ENCODE measurements at regions not wholly inside any gene's neighbourhood (a gene's known extent, or its start where the extent isn't known, plus 50 kb on each side); places are given as distances from the start of the nearest gene placed in this dataset.

DNA sequence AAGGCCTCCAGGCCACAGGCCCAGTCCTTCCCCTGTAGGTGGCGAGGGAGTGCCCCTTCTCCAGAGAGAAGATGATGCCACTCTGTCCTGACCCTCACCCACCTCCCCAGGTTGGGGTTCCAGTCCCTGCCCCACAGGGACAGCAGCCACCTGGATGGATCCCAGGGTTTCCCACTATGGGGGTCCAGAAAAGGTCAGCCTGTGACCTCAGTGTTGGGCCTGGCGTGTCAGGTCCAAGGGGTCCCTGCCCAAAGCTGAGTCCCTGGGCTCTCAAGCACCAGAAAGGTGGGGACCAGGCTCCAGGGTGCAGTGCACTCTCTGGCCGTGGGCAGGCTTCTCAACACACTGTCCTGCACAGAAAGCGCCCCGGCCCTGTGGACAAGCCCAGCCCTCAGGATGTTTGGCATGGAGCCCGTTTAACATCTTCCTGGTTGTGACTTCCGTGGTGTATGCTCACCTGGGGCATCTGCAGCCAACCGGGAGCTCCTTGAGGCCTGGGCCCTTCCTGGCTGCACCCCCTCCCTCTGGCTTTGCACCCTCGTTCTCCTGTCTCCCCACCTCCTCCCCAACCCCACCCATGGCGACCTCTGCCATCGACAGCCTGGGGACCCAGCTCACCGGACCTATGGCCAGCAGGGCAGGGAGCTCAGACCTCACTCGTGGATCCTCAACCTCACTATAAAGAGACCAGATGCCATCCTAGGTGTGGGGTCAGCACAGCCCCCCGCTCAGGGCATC lies 58.3 kb upstream of the PPP2R2D start:
- Histone ChIP-seq H3K4me3 (replicated peaks in 1 of 3; ENCODE audit: insufficient read depth in 1 of 3, low read depth in 1 of 3, low read length in 3 of 3) (no peak overlapping the region), H4K20me1 (replicated peaks; ENCODE audit: control insufficient read depth, extremely low read depth, insufficient read depth, low read length) (no peaks in the 10 kb centered on the region), H3K9me3 (replicated peaks; ENCODE audit: control insufficient read depth, insufficient read depth, low read length) (no peaks in the 10 kb centered on the region), H3K9ac (replicated peaks; ENCODE audit: extremely low read depth, insufficient read depth, low read length) (no peak overlapping the region), H3K79me2 (ENCODE audit: control insufficient read depth, insufficient read depth, low read length) (no peaks in the 10 kb centered on the region), H2AFZ (ENCODE audit: low read depth, low read length) (no peak overlapping the region), H3K36me3 (ENCODE audit: control insufficient read depth in 2 of 2, extremely low read depth in 1 of 2, insufficient read depth in 2 of 2, low read length in 2 of 2) (no peaks in the 10 kb centered on the region), H3K27ac (ENCODE audit: insufficient read depth, low read depth, low read length) (no peak overlapping the region), H3K4me1 (ENCODE audit: control insufficient read depth, extremely low read depth, insufficient read depth, low read length) (no peaks in the 10 kb centered on the region), H3K9me1 (replicated peaks; ENCODE audit: control insufficient read depth, extremely low read depth, insufficient read depth, low read length) (no peaks in the 10 kb centered on the region), H3K27me3 (ENCODE audit: control insufficient read depth in 2 of 2, insufficient read depth in 2 of 2, low read length in 2 of 2) (no peaks in the 10 kb centered on the region), H3K4me2 (ENCODE audit: insufficient read depth, low read length) (no peak overlapping the region)
- no peak for FAIRE-seq
- ChIA-PET CTCF (no interaction called here), POLR2A (no interaction called here)
- BruUV-seq (replicated peaks): no TSS peak
- intact Hi-C loops (cut with micrococcal nuclease): no loop called here
- TF ChIP-seq POLR2A (IDR thresholded peaks at IDR 0.05; ENCODE audit: low read depth, low read length): no peak
- TF ChIP-seq JUN (IDR thresholded peaks at IDR 0.05; ENCODE audit: borderline replicate concordance, insufficient read depth, insufficient read length, low read depth): no peak
- no peak for TF ChIP-seq POLR2AphosphoS5 (IDR thresholded peaks at IDR 0.05; ENCODE audit: insufficient read depth, low read depth, low read length)
- TF ChIP-seq GATA2 (IDR thresholded peaks at IDR 0.05; ENCODE audit: insufficient read depth, insufficient read length, low read depth, low read length): no peak
- DNase-seq (ENCODE audit: low read depth, low spot score): no peak
- dilution Hi-C loops (cut with MboI; ENCODE audit: extremely low pct_ligation_motif_present, low sequenced_read_pairs): no loop called here

DNA sequence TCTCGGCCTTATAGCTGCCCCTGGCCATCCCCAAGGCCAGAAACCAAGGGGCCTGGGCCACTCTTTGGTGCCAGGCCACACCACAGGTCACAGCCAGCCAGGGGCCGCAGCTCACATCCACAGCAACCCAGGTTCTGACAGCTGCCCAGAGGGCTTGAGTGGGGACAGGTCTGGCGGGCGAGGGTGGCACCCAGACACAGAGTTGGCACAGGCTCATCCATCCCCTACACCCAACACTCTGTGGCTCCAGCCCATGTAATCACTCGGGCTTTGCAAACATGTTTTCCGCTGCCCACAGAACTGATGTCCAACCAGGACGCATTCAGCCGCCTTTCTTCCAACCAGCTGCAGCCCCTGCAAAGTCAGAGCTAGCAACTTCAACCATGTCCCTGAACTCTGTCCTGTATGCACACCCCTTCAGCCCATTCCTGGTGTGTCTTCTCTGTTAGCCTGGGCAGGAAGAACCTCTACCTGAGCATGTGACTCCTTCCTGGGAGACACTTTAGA lies 57.7 kb upstream of the PPP2R2D start:
- H3K79me2 ChIP-seq (ENCODE audit: control insufficient read depth, insufficient read depth, low read length): no peaks in the 10 kb centered on the region
- H3K27ac ChIP-seq (ENCODE audit: insufficient read depth, low read depth, low read length): no peak overlapping the region
- FAIRE-seq: no peak
- TF ChIP-seq GATA2 (IDR thresholded peaks at IDR 0.05; ENCODE audit: insufficient read depth, insufficient read length, low read depth, low read length) (no peak), JUN (IDR thresholded peaks at IDR 0.05; ENCODE audit: borderline replicate concordance, insufficient read depth, insufficient read length, low read depth) (no peak), MYC (IDR thresholded peaks at IDR 0.05; ENCODE audit: low read depth, low read length) (no peak), POLR2AphosphoS5 (IDR thresholded peaks at IDR 0.05; ENCODE audit: insufficient read depth, low read depth, low read length) (no peak), POLR2A (IDR thresholded peaks at IDR 0.05; ENCODE audit: low read depth, low read length) (no peak), EZH2 (IDR thresholded peaks at IDR 0.05; ENCODE audit: borderline replicate concordance, low read depth, low read length, severe bottlenecking) (no peak), FOS (IDR thresholded peaks at IDR 0.05; ENCODE audit: borderline replicate concordance, insufficient read depth, low read length) (no peak)
- TF ChIP-seq, protein P1, sequence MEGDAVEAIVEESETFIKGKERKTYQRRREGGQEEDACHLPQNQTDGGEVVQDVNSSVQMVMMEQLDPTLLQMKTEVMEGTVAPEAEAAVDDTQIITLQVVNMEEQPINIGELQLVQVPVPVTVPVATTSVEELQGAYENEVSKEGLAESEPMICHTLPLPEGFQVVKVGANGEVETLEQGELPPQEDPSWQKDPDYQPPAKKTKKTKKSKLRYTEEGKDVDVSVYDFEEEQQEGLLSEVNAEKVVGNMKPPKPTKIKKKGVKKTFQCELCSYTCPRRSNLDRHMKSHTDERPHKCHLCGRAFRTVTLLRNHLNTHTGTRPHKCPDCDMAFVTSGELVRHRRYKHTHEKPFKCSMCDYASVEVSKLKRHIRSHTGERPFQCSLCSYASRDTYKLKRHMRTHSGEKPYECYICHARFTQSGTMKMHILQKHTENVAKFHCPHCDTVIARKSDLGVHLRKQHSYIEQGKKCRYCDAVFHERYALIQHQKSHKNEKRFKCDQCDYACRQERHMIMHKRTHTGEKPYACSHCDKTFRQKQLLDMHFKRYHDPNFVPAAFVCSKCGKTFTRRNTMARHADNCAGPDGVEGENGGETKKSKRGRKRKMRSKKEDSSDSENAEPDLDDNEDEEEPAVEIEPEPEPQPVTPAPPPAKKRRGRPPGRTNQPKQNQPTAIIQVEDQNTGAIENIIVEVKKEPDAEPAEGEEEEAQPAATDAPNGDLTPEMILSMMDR (IDR thresholded peaks at IDR 0.05; ENCODE audit: extremely low read depth in 1 of 2, insufficient read depth in 1 of 2, low read depth in 1 of 2, low read length in 2 of 2): no peak
- TF ChIP-seq, protein P2, sequence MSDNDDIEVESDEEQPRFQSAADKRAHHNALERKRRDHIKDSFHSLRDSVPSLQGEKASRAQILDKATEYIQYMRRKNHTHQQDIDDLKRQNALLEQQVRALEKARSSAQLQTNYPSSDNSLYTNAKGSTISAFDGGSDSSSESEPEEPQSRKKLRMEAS (IDR thresholded peaks at IDR 0.05; ENCODE audit: insufficient read depth, insufficient read length): no peak
- POLR2A ChIA-PET: no interaction called here
- H3K27me3 ChIP-seq (ENCODE audit: control insufficient read depth in 2 of 2, insufficient read depth in 2 of 2, low read length in 2 of 2): no peaks in the 10 kb centered on the region
- BruUV-seq (replicated peaks): no TSS peak
- CTCF ChIA-PET: no interaction called here
- H3K4me2 ChIP-seq (ENCODE audit: insufficient read depth, low read length): no peak overlapping the region
- no peaks in the 10 kb centered on the region for H3K9me1 ChIP-seq (replicated peaks; ENCODE audit: control insufficient read depth, extremely low read depth, insufficient read depth, low read length)
- H3K4me3 ChIP-seq (replicated peaks in 1 of 3; ENCODE audit: insufficient read depth in 1 of 3, low read depth in 1 of 3, low read length in 3 of 3): no peak overlapping the region
- dilution Hi-C loops (cut with MboI; ENCODE audit: extremely low pct_ligation_motif_present, low sequenced_read_pairs): no loop called here
- intact Hi-C loops (cut with micrococcal nuclease): no loop called here
- no peak overlapping the region for H2AFZ ChIP-seq (ENCODE audit: low read depth, low read length)
- no peak for DNase-seq (ENCODE audit: low read depth, low spot score)
- H4K20me1 ChIP-seq (replicated peaks; ENCODE audit: control insufficient read depth, extremely low read depth, insufficient read depth, low read length): no peaks in the 10 kb centered on the region
- H3K36me3 ChIP-seq (ENCODE audit: control insufficient read depth in 2 of 2, extremely low read depth in 1 of 2, insufficient read depth in 2 of 2, low read length in 2 of 2): no peaks in the 10 kb centered on the region
- no peaks in the 10 kb centered on the region for H3K4me1 ChIP-seq (ENCODE audit: control insufficient read depth, extremely low read depth, insufficient read depth, low read length)
- H3K9ac ChIP-seq (replicated peaks; ENCODE audit: extremely low read depth, insufficient read depth, low read length): no peak overlapping the region
- no peaks in the 10 kb centered on the region for H3K9me3 ChIP-seq (replicated peaks; ENCODE audit: control insufficient read depth, insufficient read depth, low read length)
